Neural cell (in vitro differentiated cells): ENCODE measurements at regions not wholly inside any gene's neighbourhood (a gene's known extent, or its start where the extent isn't known, plus 50 kb on each side); places are given as distances from the start of the nearest gene placed in this dataset.

Experiments used
- H2AFZ ChIP-seq: fragments of 200-600, 300-800 bp; sonication (generic), shearing (Covaris generic); 2 replicates; pipeline ENCODE4 v1.6.0; 2014; ENCODE audit warnings: low read depth, mild to moderate bottlenecking, antibody characterized with exemption, low read length, moderate library complexity
- H3F3A ChIP-seq: fragments of 200-600 bp; shearing (Covaris generic); 2 replicates; pipeline ENCODE4 v1.6.1; 2016; ENCODE audit warnings: mild to moderate bottlenecking, moderate library complexity, mixed read lengths, antibody characterized with exemption, low read length; ENCODE audit not compliant: insufficient read depth, poor library complexity, severe bottlenecking
- H3K27ac ChIP-seq: fragments of 200-600, 300-800 bp; sonication (generic), shearing (Covaris generic); 2 replicates; pipeline ENCODE4 v1.5.1; 2014; ENCODE audit warnings: mild to moderate bottlenecking, low read length, moderate library complexity
- H3K27me3 ChIP-seq: fragments of 300-800, 200-600 bp; sonication (generic), shearing (Covaris generic); 2 replicates; pipeline ENCODE4 v1.6.0; 2014; ENCODE audit warnings: mild to moderate bottlenecking, low read depth, low read length, moderate library complexity; ENCODE audit not compliant: insufficient read depth
- H3K36me3 ChIP-seq: fragments of 300-800, 200-600 bp; sonication (generic), shearing (Covaris generic); 2 replicates; pipeline ENCODE4 v1.5.1; 2014; ENCODE audit warnings: mild to moderate bottlenecking, antibody characterized with exemption, low read length, moderate library complexity; ENCODE audit not compliant: insufficient read depth
- H3K4me2 ChIP-seq: fragments of 300-800, 200-600 bp; sonication (generic), shearing (Covaris generic); 2 replicates; pipeline ENCODE4 v1.6.0; 2014; ENCODE audit warnings: mild to moderate bottlenecking, low read length
- H3K4me3 ChIP-seq: fragments of 300-800, 200-600 bp; sonication (generic), shearing (Covaris generic); 2 replicates; pipeline ENCODE4 v1.5.1; 2014; ENCODE audit warnings: mild to moderate bottlenecking, low read length, moderate library complexity
- H3K79me2 ChIP-seq: fragments of 200-600 bp; shearing (Covaris generic); replicated peaks from 2 replicates; pipeline ENCODE4 v1.6.0; 2014; ENCODE audit warnings: mild to moderate bottlenecking, low read length, moderate library complexity; ENCODE audit not compliant: insufficient read depth
- H3K9ac ChIP-seq: fragments of 300-800, 200-600 bp; sonication (generic), shearing (Covaris generic); 2 replicates; pipeline ENCODE4 v1.6.1; 2016; ENCODE audit warnings: mild to moderate bottlenecking, low read length, mixed read lengths
- H3K9me2 ChIP-seq: fragments of 200-600 bp; shearing (Covaris generic); 2 replicates; pipeline ENCODE4 v1.6.1; 2016; ENCODE audit warnings: mild to moderate bottlenecking, low read length, mixed read lengths; ENCODE audit not compliant: insufficient read depth
- H3K9me3 ChIP-seq: fragments of 200-600, 300-800 bp; sonication (generic), shearing (Covaris generic); 2 replicates; pipeline ENCODE4 v1.6.1; 2016; ENCODE audit warnings: mild to moderate bottlenecking, mixed run types, low read length, moderate library complexity, mixed read lengths
- H4K20me1 ChIP-seq: fragments of 200-600 bp; shearing (Covaris generic); 2 replicates; pipeline ENCODE4 v1.6.1; 2016; ENCODE audit warnings: mild to moderate bottlenecking, mixed run types; ENCODE audit not compliant: insufficient read depth
- CTCF ChIP-seq: fragments of 450-650 bp; IDR thresholded peaks from 2 replicates; pipeline ENCODE4 v1.5.1; 2014; ENCODE audit warnings: antibody characterized with exemption, mild to moderate bottlenecking, moderate library complexity; ENCODE audit not compliant: poor library complexity, severe bottlenecking
- EP300 ChIP-seq: fragments of 450-650 bp; conservative IDR thresholded peaks from 2 replicates; pipeline ENCODE4 v1.6.1; 2014; ENCODE audit warnings: antibody characterized with exemption, mild to moderate bottlenecking, moderate library complexity; ENCODE audit not compliant: poor library complexity, severe bottlenecking
- EZH2 ChIP-seq: fragments of 200-600, 300-800 bp; shearing (Covaris generic), sonication (generic); IDR thresholded peaks from 2 replicates; pipeline ENCODE4 v1.6.1; 2014; ENCODE audit warnings: antibody characterized with exemption, low read length, borderline replicate concordance, mild to moderate bottlenecking; ENCODE audit not compliant: insufficient read depth, poor library complexity, severe bottlenecking
- MXI1 ChIP-seq: fragments of 450-650 bp; conservative IDR thresholded peaks from 2 replicates; pipeline ENCODE4 v1.6.1; 2014; ENCODE audit warnings: antibody characterized with exemption, mild to moderate bottlenecking; ENCODE audit not compliant: poor library complexity, severe bottlenecking
- POLR2AphosphoS5 ChIP-seq: IDR thresholded peaks from 2 replicates; pipeline ENCODE4 v1.6.1; 2012
- RAD21 ChIP-seq: fragments of 450-650 bp; conservative IDR thresholded peaks from 2 replicates; pipeline ENCODE4 v1.6.1; 2014; ENCODE audit warnings: antibody characterized with exemption, mild to moderate bottlenecking, moderate library complexity
- SMC3 ChIP-seq: fragments of 450-650 bp; conservative IDR thresholded peaks from 2 replicates; pipeline ENCODE4 v1.6.1; 2014; ENCODE audit warnings: antibody characterized with exemption, mild to moderate bottlenecking, moderate library complexity; ENCODE audit not compliant: poor library complexity
- TAF1 ChIP-seq: IDR thresholded peaks from 2 replicates; pipeline ENCODE4 v1.6.1; 2012; ENCODE audit warnings: low read depth
- TF ChIP-seq, protein P1 (sequence below): IDR thresholded peaks from 2 replicates; pipeline ENCODE4 v1.6.1; 2012; ENCODE audit warnings: borderline replicate concordance

GRCh38 chr22:27671413-27671935 is 130.1 kb downstream of the MN1 start:
- Histone ChIP-seq H3K4me3 (no peak overlapping the region), H3K9me2 (no peaks in the 10 kb centered on the region), H3F3A (no peaks in the 10 kb centered on the region), H3K27me3 (no peaks in the 10 kb centered on the region), H4K20me1 (no peaks in the 10 kb centered on the region), H2AFZ (no peak overlapping the region), H3K79me2 (no peaks in the 10 kb centered on the region), H3K36me3 (no peaks in the 10 kb centered on the region), H3K9ac (no peak overlapping the region), H3K4me2 (no peak overlapping the region), H3K9me3 (no peaks in the 10 kb centered on the region), H3K27ac (no peak overlapping the region)
- no peak for TF ChIP-seq TAF1
- TF ChIP-seq EP300: no peak
- TF ChIP-seq CTCF: no peak
- no peak for TF ChIP-seq RAD21
- TF ChIP-seq EZH2: no peak
- TF ChIP-seq, protein P1, sequence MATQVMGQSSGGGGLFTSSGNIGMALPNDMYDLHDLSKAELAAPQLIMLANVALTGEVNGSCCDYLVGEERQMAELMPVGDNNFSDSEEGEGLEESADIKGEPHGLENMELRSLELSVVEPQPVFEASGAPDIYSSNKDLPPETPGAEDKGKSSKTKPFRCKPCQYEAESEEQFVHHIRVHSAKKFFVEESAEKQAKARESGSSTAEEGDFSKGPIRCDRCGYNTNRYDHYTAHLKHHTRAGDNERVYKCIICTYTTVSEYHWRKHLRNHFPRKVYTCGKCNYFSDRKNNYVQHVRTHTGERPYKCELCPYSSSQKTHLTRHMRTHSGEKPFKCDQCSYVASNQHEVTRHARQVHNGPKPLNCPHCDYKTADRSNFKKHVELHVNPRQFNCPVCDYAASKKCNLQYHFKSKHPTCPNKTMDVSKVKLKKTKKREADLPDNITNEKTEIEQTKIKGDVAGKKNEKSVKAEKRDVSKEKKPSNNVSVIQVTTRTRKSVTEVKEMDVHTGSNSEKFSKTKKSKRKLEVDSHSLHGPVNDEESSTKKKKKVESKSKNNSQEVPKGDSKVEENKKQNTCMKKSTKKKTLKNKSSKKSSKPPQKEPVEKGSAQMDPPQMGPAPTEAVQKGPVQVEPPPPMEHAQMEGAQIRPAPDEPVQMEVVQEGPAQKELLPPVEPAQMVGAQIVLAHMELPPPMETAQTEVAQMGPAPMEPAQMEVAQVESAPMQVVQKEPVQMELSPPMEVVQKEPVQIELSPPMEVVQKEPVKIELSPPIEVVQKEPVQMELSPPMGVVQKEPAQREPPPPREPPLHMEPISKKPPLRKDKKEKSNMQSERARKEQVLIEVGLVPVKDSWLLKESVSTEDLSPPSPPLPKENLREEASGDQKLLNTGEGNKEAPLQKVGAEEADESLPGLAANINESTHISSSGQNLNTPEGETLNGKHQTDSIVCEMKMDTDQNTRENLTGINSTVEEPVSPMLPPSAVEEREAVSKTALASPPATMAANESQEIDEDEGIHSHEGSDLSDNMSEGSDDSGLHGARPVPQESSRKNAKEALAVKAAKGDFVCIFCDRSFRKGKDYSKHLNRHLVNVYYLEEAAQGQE: no peak
- TF ChIP-seq MXI1: no peak
- TF ChIP-seq POLR2AphosphoS5: no peak
- no peak for TF ChIP-seq SMC3

- no peaks in the 10 kb centered on the region for H3F3A ChIP-seq
- no peaks in the 10 kb centered on the region for H3K9me2 ChIP-seq
- H3K9me3 ChIP-seq: no peaks in the 10 kb centered on the region
- no peak overlapping the region for H2AFZ ChIP-seq
- H3K27me3 ChIP-seq: no peaks in the 10 kb centered on the region
- H3K4me2 ChIP-seq: no peak overlapping the region
- no peak overlapping the region for H3K9ac ChIP-seq
- no peak overlapping the region for H3K27ac ChIP-seq
- H4K20me1 ChIP-seq: no peaks in the 10 kb centered on the region
- no peaks in the 10 kb centered on the region for H3K79me2 ChIP-seq
- H3K36me3 ChIP-seq: no peaks in the 10 kb centered on the region
- H3K4me3 ChIP-seq: no peak overlapping the region
- no peak for TF ChIP-seq TAF1
- TF ChIP-seq POLR2AphosphoS5: no peak
- TF ChIP-seq CTCF: no peak
- TF ChIP-seq, protein P1: no peak
- no peak for TF ChIP-seq EP300
- TF ChIP-seq SMC3: no peak
- no peak for TF ChIP-seq EZH2
- TF ChIP-seq MXI1: no peak
- TF ChIP-seq RAD21: no peak
Measured at GRCh38 chr22:27672721-27673418, 128.7 kb downstream of the MN1 start.
